Breast epithelium (tissue), 3 donors: ENCODE measurements at regions not wholly inside any gene's neighbourhood (a gene's known extent, or its start where the extent isn't known, plus 50 kb on each side); places are given as distances from the start of the nearest gene placed in this dataset.

ENCODE experiments used
- POLR2A ChIP-seq: fragments of 450-650 bp; IDR thresholded peaks from one replicate; pipeline ENCODE4 v1.6.1; 2016; ENCODE audit warnings: antibody characterized with exemption, mild to moderate bottlenecking, moderate library complexity
- TF ChIP-seq, protein P1 (sequence below), 3 donors: fragments of 450-650 bp; IDR thresholded peaks; one replicate each; pipeline ENCODE4 v1.5.1; 2016 to 2017; ENCODE audit warnings: antibody characterized with exemption in 3 of 3, mild to moderate bottlenecking in 3 of 3, moderate library complexity in 3 of 3

GRCh38 chr4:179662522-179662921, 2220.3 kb upstream of the AGA start:
- no peak for TF ChIP-seq POLR2A
- TF ChIP-seq, protein P1, sequence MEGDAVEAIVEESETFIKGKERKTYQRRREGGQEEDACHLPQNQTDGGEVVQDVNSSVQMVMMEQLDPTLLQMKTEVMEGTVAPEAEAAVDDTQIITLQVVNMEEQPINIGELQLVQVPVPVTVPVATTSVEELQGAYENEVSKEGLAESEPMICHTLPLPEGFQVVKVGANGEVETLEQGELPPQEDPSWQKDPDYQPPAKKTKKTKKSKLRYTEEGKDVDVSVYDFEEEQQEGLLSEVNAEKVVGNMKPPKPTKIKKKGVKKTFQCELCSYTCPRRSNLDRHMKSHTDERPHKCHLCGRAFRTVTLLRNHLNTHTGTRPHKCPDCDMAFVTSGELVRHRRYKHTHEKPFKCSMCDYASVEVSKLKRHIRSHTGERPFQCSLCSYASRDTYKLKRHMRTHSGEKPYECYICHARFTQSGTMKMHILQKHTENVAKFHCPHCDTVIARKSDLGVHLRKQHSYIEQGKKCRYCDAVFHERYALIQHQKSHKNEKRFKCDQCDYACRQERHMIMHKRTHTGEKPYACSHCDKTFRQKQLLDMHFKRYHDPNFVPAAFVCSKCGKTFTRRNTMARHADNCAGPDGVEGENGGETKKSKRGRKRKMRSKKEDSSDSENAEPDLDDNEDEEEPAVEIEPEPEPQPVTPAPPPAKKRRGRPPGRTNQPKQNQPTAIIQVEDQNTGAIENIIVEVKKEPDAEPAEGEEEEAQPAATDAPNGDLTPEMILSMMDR (IDR thresholded peaks at IDR 0.05), result no peak
